ENCODE measurements at regions not wholly inside any gene's neighbourhood (a gene's known extent, or its start where the extent isn't known, plus 50 kb on each side); places are given as distances from the start of the nearest gene placed in this dataset.
"Not testable (repeated sequence)": the region's sequence is repeated elsewhere in the genome, so short reads cannot be mapped to it uniquely, and the experiment has no call there.

- DNase-seq (ENCODE audit: low spot score) = no peak
These were observed 108.3 kb upstream of the ARSJ start for GRCh38 chr4:114087596-114088230.

GRCh38 chr4:114088481-114088880 lies 109.0 kb upstream of the ARSJ start:
- DNase-seq (ENCODE audit: low spot score) = no peak

- no peak for DNase-seq (ENCODE audit: low spot score)
These were observed 112.1 kb upstream of the ARSJ start for GRCh38 chr4:114091546-114091945.

- DNase-seq (ENCODE audit: low spot score) = no peak
These were observed 113.8 kb upstream of the ARSJ start for GRCh38 chr4:114093221-114093715.

GRCh38 chr4:114100288-114101031 lies 121.0 kb upstream of the ARSJ start:
- DNase-seq (ENCODE audit: low spot score) = no peak

GRCh38 chr4:114103908-114104307 lies 124.5 kb upstream of the ARSJ start:
- DNase-seq (ENCODE audit: low spot score) = no peak

- DNase-seq (ENCODE audit: low spot score) = no peak
These were observed 129.4 kb upstream of the ARSJ start for GRCh38 chr4:114108869-114109268.

- no peak for DNase-seq (ENCODE audit: low spot score)
These were observed 130.3 kb upstream of the ARSJ start for GRCh38 chr4:114109776-114110175.

- DNase-seq (ENCODE audit: low spot score) = no peak
These were observed 136.1 kb upstream of the ARSJ start for GRCh38 chr4:114115526-114115925.

GRCh38 chr4:114116861-114117260 lies 137.4 kb upstream of the ARSJ start:
- no peak for DNase-seq (ENCODE audit: low spot score)

GRCh38 chr4:114121221-114121620 lies 141.8 kb upstream of the ARSJ start:
- DNase-seq (ENCODE audit: low spot score) = no peak

- no peak for DNase-seq (ENCODE audit: low spot score)
These were observed 152.8 kb upstream of the ARSJ start for GRCh38 chr4:114132199-114132598.

- no peak for DNase-seq (ENCODE audit: low spot score)
These were observed 153.4 kb upstream of the ARSJ start for GRCh38 chr4:114132830-114133229.

GRCh38 chr4:114136069-114136468 lies 156.6 kb upstream of the ARSJ start:
- DNase-seq (ENCODE audit: low spot score) = no peak

- no peak for DNase-seq (ENCODE audit: low spot score)
These were observed 158.5 kb upstream of the ARSJ start for GRCh38 chr4:114137984-114138383.

- no peak for DNase-seq (ENCODE audit: low spot score)
These were observed 167.6 kb upstream of the ARSJ start for GRCh38 chr4:114146947-114147618.

- DNase-seq (ENCODE audit: low spot score) = not testable (repeated sequence)
These were observed 168.3 kb upstream of the ARSJ start for GRCh38 chr4:114147619-114148208.

- DNase-seq (ENCODE audit: low spot score) = not testable (repeated sequence)
These were observed 169.1 kb upstream of the ARSJ start for GRCh38 chr4:114148372-114149070.

GRCh38 chr4:114156371-114156770 lies 176.9 kb upstream of the ARSJ start:
- DNase-seq (ENCODE audit: low spot score) = no peak

- DNase-seq (ENCODE audit: low spot score) = no peak
These were observed 182.4 kb upstream of the ARSJ start for GRCh38 chr4:114161809-114162208.

GRCh38 chr4:114163051-114163450 lies 183.6 kb upstream of the ARSJ start:
- no peak for DNase-seq (ENCODE audit: low spot score)

- DNase-seq (ENCODE audit: low spot score) = no peak
These were observed 194.5 kb upstream of the ARSJ start for GRCh38 chr4:114173968-114174367.
